ENCODE measurements at regions not wholly inside any gene's neighbourhood (a gene's known extent, or its start where the extent isn't known, plus 50 kb on each side); places are given as distances from the start of the nearest gene placed in this dataset.
"Not testable (repeated sequence)": the region's sequence is repeated elsewhere in the genome, so short reads cannot be mapped to it uniquely, and the experiment has no call there.

DNA sequence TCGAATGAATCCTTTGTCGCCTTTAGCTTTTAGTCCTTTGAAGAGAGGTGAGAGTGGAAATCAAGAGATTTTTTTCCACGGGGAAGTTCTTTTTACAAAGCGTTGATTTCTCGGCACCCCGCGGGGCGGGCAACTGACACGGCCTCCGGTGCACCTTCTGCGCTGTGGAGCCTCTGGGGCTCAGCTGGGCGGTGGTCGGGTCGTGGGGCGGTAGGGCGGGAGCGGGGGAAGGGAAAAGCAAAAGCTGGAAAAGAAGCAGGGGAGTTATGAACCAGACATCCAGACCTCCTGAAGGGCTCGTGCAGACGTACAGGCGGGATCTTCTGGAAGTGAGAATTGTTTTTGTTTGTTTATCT lies 63.3 kb downstream of the PPIAL4C start:
- TF ChIP-seq, protein P1, sequence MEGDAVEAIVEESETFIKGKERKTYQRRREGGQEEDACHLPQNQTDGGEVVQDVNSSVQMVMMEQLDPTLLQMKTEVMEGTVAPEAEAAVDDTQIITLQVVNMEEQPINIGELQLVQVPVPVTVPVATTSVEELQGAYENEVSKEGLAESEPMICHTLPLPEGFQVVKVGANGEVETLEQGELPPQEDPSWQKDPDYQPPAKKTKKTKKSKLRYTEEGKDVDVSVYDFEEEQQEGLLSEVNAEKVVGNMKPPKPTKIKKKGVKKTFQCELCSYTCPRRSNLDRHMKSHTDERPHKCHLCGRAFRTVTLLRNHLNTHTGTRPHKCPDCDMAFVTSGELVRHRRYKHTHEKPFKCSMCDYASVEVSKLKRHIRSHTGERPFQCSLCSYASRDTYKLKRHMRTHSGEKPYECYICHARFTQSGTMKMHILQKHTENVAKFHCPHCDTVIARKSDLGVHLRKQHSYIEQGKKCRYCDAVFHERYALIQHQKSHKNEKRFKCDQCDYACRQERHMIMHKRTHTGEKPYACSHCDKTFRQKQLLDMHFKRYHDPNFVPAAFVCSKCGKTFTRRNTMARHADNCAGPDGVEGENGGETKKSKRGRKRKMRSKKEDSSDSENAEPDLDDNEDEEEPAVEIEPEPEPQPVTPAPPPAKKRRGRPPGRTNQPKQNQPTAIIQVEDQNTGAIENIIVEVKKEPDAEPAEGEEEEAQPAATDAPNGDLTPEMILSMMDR (IDR thresholded peaks at IDR 0.05): not testable (repeated sequence)
- not testable (repeated sequence) for TF ChIP-seq EZH2 (IDR thresholded peaks at IDR 0.05)
